ENCODE measurements at regions not wholly inside any gene's neighbourhood (a gene's known extent, or its start where the extent isn't known, plus 50 kb on each side); places are given as distances from the start of the nearest gene placed in this dataset.

- Histone ChIP-seq H3K4me2 (ENCODE audit: low read length, poor library complexity, severe bottlenecking) (no peak overlapping the region), H3K27me3 (ENCODE audit: control insufficient read depth in 1 of 2, insufficient read depth in 1 of 2, low read length in 2 of 2) (no peaks in the 10 kb centered on the region), H3K4me3 (ENCODE audit: insufficient read depth in 1 of 2, low read depth in 1 of 2, low read length in 2 of 2) (no peak overlapping the region), H3K9me3 (ENCODE audit: control insufficient read depth, low read length) (no peaks in the 10 kb centered on the region), H3K36me3 (ENCODE audit: control insufficient read depth in 1 of 2, insufficient read depth in 2 of 2, low read depth in 1 of 2, low read length in 2 of 2) (no peaks in the 10 kb centered on the region), H2AFZ (ENCODE audit: low read depth, low read length) (no peak overlapping the region), H2BK12ac (ENCODE audit: low read length in 2 of 2) (no peak overlapping the region), H4K8ac (ENCODE audit: low read length) (no peak overlapping the region), H3K4ac (ENCODE audit: low read depth in 1 of 2, low read length in 2 of 2) (no peak overlapping the region), H3K9ac (ENCODE audit: low read length) (no peak overlapping the region), H3K27ac (ENCODE audit: low read length, poor library complexity, severe bottlenecking) (no peak overlapping the region), H2BK15ac (ENCODE audit: low read depth, poor library complexity, severe bottlenecking) (no peak overlapping the region), H3K23ac (ENCODE audit: low read length in 2 of 2) (no peak overlapping the region), H2BK120ac (ENCODE audit: low read depth, low read length) (no peak overlapping the region), H4K91ac (ENCODE audit: low read length) (no peak overlapping the region), H3K4me1 (ENCODE audit: control insufficient read depth, insufficient read depth, low read depth, low read length) (no peaks in the 10 kb centered on the region), H2BK5ac (ENCODE audit: low read depth, low read length, poor library complexity, severe bottlenecking) (no peak overlapping the region), H3K14ac (ENCODE audit: low read length in 2 of 2) (no peak overlapping the region), H3K79me1 (replicated peaks; ENCODE audit: low read length, poor library complexity, severe bottlenecking) (no peaks in the 10 kb centered on the region), H3K18ac (ENCODE audit: low read depth in 1 of 2, low read length in 2 of 2) (no peak overlapping the region), H2AK5ac (ENCODE audit: low read length, severe bottlenecking) (no peak overlapping the region)
- 83% methylated on average over 4 of the region's 4 CpGs for WGBS
- no peak for DNase-seq
Measured at GRCh38 chr20:6914986-6915385, 147.5 kb downstream of the BMP2 start.

GRCh38 chr20:6916938-6917337, 149.5 kb downstream of the BMP2 start:
- Histone ChIP-seq H3K23ac (ENCODE audit: low read length in 2 of 2) (no peak overlapping the region), H3K27ac (ENCODE audit: low read length, poor library complexity, severe bottlenecking) (no peak overlapping the region), H3K4me1 (ENCODE audit: control insufficient read depth, insufficient read depth, low read depth, low read length) (no peaks in the 10 kb centered on the region), H3K18ac (ENCODE audit: low read depth in 1 of 2, low read length in 2 of 2) (no peak overlapping the region), H3K36me3 (ENCODE audit: control insufficient read depth in 1 of 2, insufficient read depth in 2 of 2, low read depth in 1 of 2, low read length in 2 of 2) (no peaks in the 10 kb centered on the region), H2AFZ (ENCODE audit: low read depth, low read length) (no peak overlapping the region), H2BK15ac (ENCODE audit: low read depth, poor library complexity, severe bottlenecking) (no peak overlapping the region), H4K8ac (ENCODE audit: low read length) (no peak overlapping the region), H2AK5ac (ENCODE audit: low read length, severe bottlenecking) (no peak overlapping the region), H3K27me3 (ENCODE audit: control insufficient read depth in 1 of 2, insufficient read depth in 1 of 2, low read length in 2 of 2) (no peaks in the 10 kb centered on the region), H3K9ac (ENCODE audit: low read length) (no peak overlapping the region), H3K4me3 (ENCODE audit: insufficient read depth in 1 of 2, low read depth in 1 of 2, low read length in 2 of 2) (no peak overlapping the region), H3K4ac (ENCODE audit: low read depth in 1 of 2, low read length in 2 of 2) (no peak overlapping the region), H3K79me1 (replicated peaks; ENCODE audit: low read length, poor library complexity, severe bottlenecking) (no peaks in the 10 kb centered on the region), H2BK5ac (ENCODE audit: low read depth, low read length, poor library complexity, severe bottlenecking) (no peak overlapping the region), H4K91ac (ENCODE audit: low read length) (no peak overlapping the region), H3K14ac (ENCODE audit: low read length in 2 of 2) (no peak overlapping the region), H2BK12ac (ENCODE audit: low read length in 2 of 2) (no peak overlapping the region), H3K9me3 (ENCODE audit: control insufficient read depth, low read length) (no peaks in the 10 kb centered on the region), H2BK120ac (ENCODE audit: low read depth, low read length) (no peak overlapping the region), H3K4me2 (ENCODE audit: low read length, poor library complexity, severe bottlenecking) (no peak overlapping the region)
- no peak for DNase-seq
- WGBS: 89% methylated on average over 1 of the region's 1 CpG

GRCh38 chr20:6919792-6920468, 152.4 kb downstream of the BMP2 start:
- Histone ChIP-seq H3K4me3 (ENCODE audit: insufficient read depth in 1 of 2, low read depth in 1 of 2, low read length in 2 of 2) (no peak overlapping the region), H3K27ac (ENCODE audit: low read length, poor library complexity, severe bottlenecking) (no peak overlapping the region), H3K18ac (ENCODE audit: low read depth in 1 of 2, low read length in 2 of 2) (no peak overlapping the region), H3K79me1 (replicated peaks; ENCODE audit: low read length, poor library complexity, severe bottlenecking) (no peaks in the 10 kb centered on the region), H4K8ac (ENCODE audit: low read length) (no peak overlapping the region), H4K91ac (ENCODE audit: low read length) (no peak overlapping the region), H3K23ac (ENCODE audit: low read length in 2 of 2) (no peak overlapping the region), H3K4me1 (ENCODE audit: control insufficient read depth, insufficient read depth, low read depth, low read length) (no peaks in the 10 kb centered on the region), H2BK120ac (ENCODE audit: low read depth, low read length) (no peak overlapping the region), H2AFZ (ENCODE audit: low read depth, low read length) (no peak overlapping the region), H2AK5ac (ENCODE audit: low read length, severe bottlenecking) (no peak overlapping the region), H2BK15ac (ENCODE audit: low read depth, poor library complexity, severe bottlenecking) (no peak overlapping the region), H3K36me3 (ENCODE audit: control insufficient read depth in 1 of 2, insufficient read depth in 2 of 2, low read depth in 1 of 2, low read length in 2 of 2) (no peaks in the 10 kb centered on the region), H3K4ac (ENCODE audit: low read depth in 1 of 2, low read length in 2 of 2) (no peak overlapping the region), H2BK12ac (ENCODE audit: low read length in 2 of 2) (no peak overlapping the region), H3K14ac (ENCODE audit: low read length in 2 of 2) (no peak overlapping the region), H3K4me2 (ENCODE audit: low read length, poor library complexity, severe bottlenecking) (no peak overlapping the region), H3K27me3 (ENCODE audit: control insufficient read depth in 1 of 2, insufficient read depth in 1 of 2, low read length in 2 of 2) (no peaks in the 10 kb centered on the region), H3K9ac (ENCODE audit: low read length) (no peak overlapping the region), H2BK5ac (ENCODE audit: low read depth, low read length, poor library complexity, severe bottlenecking) (no peak overlapping the region), H3K9me3 (ENCODE audit: control insufficient read depth, low read length) (no peaks in the 10 kb centered on the region)
- WGBS: 63% methylated on average over 5 of the region's 6 CpGs
- no peak for DNase-seq

- Histone ChIP-seq H4K91ac (ENCODE audit: low read length) (no peak overlapping the region), H3K36me3 (ENCODE audit: control insufficient read depth in 1 of 2, insufficient read depth in 2 of 2, low read depth in 1 of 2, low read length in 2 of 2) (no peaks in the 10 kb centered on the region), H3K4me1 (ENCODE audit: control insufficient read depth, insufficient read depth, low read depth, low read length) (no peaks in the 10 kb centered on the region), H3K27ac (ENCODE audit: low read length, poor library complexity, severe bottlenecking) (no peak overlapping the region), H3K27me3 (ENCODE audit: control insufficient read depth in 1 of 2, insufficient read depth in 1 of 2, low read length in 2 of 2) (no peaks in the 10 kb centered on the region), H3K9me3 (ENCODE audit: control insufficient read depth, low read length) (no peaks in the 10 kb centered on the region), H3K4ac (ENCODE audit: low read depth in 1 of 2, low read length in 2 of 2) (no peak overlapping the region), H3K4me2 (ENCODE audit: low read length, poor library complexity, severe bottlenecking) (no peak overlapping the region), H3K79me1 (replicated peaks; ENCODE audit: low read length, poor library complexity, severe bottlenecking) (no peaks in the 10 kb centered on the region), H2BK12ac (ENCODE audit: low read length in 2 of 2) (no peak overlapping the region), H3K9ac (ENCODE audit: low read length) (no peak overlapping the region), H2AK5ac (ENCODE audit: low read length, severe bottlenecking) (no peak overlapping the region), H2BK120ac (ENCODE audit: low read depth, low read length) (no peak overlapping the region), H2BK15ac (ENCODE audit: low read depth, poor library complexity, severe bottlenecking) (no peak overlapping the region), H3K4me3 (ENCODE audit: insufficient read depth in 1 of 2, low read depth in 1 of 2, low read length in 2 of 2) (no peak overlapping the region), H2AFZ (ENCODE audit: low read depth, low read length) (no peak overlapping the region), H3K23ac (ENCODE audit: low read length in 2 of 2) (no peak overlapping the region), H3K18ac (ENCODE audit: low read depth in 1 of 2, low read length in 2 of 2) (no peak overlapping the region), H4K8ac (ENCODE audit: low read length) (no peak overlapping the region), H2BK5ac (ENCODE audit: low read depth, low read length, poor library complexity, severe bottlenecking) (no peak overlapping the region), H3K14ac (ENCODE audit: low read length in 2 of 2) (no peak overlapping the region)
- 88% methylated on average over 9 of the region's 9 CpGs for WGBS
- DNase-seq: no peak
Measured at GRCh38 chr20:6920991-6921613, 153.6 kb downstream of the BMP2 start.
